ENCODE measurements at regions not wholly inside any gene's neighbourhood (a gene's known extent, or its start where the extent isn't known, plus 50 kb on each side); places are given as distances from the start of the nearest gene placed in this dataset.

DNA sequence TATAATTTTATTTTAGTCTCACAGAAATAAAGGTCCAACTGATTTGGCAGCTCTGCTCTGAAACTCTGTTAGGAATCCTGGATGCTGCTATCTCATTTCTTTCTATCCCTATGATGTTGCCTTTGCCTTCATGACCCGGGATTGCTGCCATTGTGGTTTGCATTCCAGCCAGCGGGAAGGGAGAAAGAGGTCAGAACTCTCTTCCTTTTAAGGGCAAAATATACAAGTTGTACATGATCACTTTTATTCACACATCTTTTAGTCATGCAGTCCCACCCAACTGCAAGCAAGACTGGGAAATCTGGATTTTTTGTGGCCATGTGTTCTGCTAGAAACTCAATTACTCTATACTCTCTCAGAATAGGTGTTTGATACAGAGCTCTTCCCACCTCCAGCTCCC is 263.1 kb upstream of the ZFP64 start:
- DNase-seq (no peak), FAIRE-seq (no peak)
- H3K4me3 ChIP-seq (ENCODE audit: low read depth in 1 of 3, low read length in 3 of 3): no peak overlapping the region
- no peak overlapping the region for H3K27ac ChIP-seq (ENCODE audit: low read depth in 1 of 3, low read length in 2 of 3)
- 74 to 80% (median 74%) methylated on average over 2 of the region's 2 CpGs for WGBS, 3 donors
- no peaks in the 10 kb centered on the region for H3K4me1 ChIP-seq (ENCODE audit: control insufficient read depth in 3 of 3, insufficient read depth in 2 of 3, low read depth in 1 of 3, low read length in 2 of 3)
- no peaks in the 10 kb centered on the region for H3K27me3 ChIP-seq (ENCODE audit: control insufficient read depth in 3 of 3, insufficient read depth in 3 of 3, low read length in 3 of 3)
- H3K36me3 ChIP-seq (ENCODE audit: control insufficient read depth in 3 of 3, insufficient read depth in 2 of 3, low read depth in 1 of 3, low read length in 3 of 3): no peaks in the 10 kb centered on the region
- H3K9me3 ChIP-seq (ENCODE audit: control insufficient read depth in 2 of 2, insufficient read depth in 1 of 2, low read depth in 1 of 2, low read length in 1 of 2): no peaks in the 10 kb centered on the region

DNA sequence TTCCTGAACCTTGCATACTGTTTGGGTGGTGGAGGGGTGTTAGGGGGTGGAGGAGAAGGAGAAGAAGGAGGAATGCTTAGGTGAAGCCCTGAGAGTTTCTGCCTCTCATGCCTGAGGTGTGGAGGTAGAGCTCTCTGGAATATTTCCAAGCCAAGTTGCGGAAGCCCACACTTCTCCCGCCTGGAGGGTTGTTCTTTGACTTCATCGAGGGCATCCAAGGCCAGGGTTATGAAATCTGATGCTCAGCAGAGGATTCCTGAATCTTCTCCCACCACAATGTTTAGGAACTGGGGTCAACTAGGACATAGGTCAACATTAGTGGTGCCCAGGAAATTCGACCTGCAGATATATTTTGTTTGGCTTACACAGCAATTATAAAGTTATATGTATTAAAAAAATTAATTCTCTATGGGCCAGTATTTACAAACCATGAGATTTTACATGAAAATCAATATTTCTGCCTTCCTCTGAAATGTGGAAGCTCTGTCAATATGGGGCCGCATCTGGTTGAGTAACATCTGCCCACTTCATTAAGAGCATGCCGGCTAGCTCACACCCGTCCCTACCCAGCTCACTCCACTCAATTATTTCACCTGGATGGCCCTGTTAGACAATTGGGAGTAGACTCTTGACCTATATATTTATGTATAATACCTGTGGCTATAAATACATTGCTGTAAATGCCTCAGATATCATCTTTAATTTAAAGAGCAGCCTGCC is 257.1 kb upstream of the ZFP64 start:
- no peak for FAIRE-seq
- no peak overlapping the region for H3K4me3 ChIP-seq (ENCODE audit: low read depth in 1 of 3, low read length in 3 of 3)
- H3K36me3 ChIP-seq (ENCODE audit: control insufficient read depth in 3 of 3, insufficient read depth in 2 of 3, low read depth in 1 of 3, low read length in 3 of 3): no peaks in the 10 kb centered on the region
- no peaks in the 10 kb centered on the region for H3K4me1 ChIP-seq (ENCODE audit: control insufficient read depth in 3 of 3, insufficient read depth in 2 of 3, low read depth in 1 of 3, low read length in 2 of 3)
- H3K27me3 ChIP-seq (ENCODE audit: control insufficient read depth in 3 of 3, insufficient read depth in 3 of 3, low read length in 3 of 3): no peaks in the 10 kb centered on the region
- H3K27ac ChIP-seq (ENCODE audit: low read depth in 1 of 3, low read length in 2 of 3): no peak overlapping the region
- H3K9me3 ChIP-seq (ENCODE audit: control insufficient read depth in 2 of 2, insufficient read depth in 1 of 2, low read depth in 1 of 2, low read length in 1 of 2): no peaks in the 10 kb centered on the region
- WGBS, 3 donors: 69 to 79% (median 69%) methylated on average over 7 of the region's 7 CpGs
- no peak for DNase-seq

DNA sequence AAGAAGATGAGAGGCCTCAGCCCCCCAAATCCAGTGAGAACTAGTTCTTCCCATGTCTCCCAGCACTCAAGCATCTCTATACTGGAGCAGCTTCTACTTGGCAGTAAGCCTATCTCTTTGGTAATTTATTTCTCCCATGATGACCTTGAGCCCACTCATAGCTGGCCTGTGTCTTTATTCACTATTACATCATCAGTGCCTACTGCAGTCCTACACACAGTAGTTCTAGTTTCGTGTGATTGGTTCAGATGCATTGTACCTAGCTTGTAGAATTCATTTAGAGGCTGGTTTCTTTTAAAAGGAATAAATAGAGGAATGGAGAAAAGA is 255.6 kb upstream of the ZFP64 start:
- Histone ChIP-seq H3K4me3 (ENCODE audit: low read depth in 1 of 3, low read length in 3 of 3) (no peak overlapping the region), H3K9me3 (ENCODE audit: control insufficient read depth in 2 of 2, insufficient read depth in 1 of 2, low read depth in 1 of 2, low read length in 1 of 2) (no peaks in the 10 kb centered on the region), H3K36me3 (ENCODE audit: control insufficient read depth in 3 of 3, insufficient read depth in 2 of 3, low read depth in 1 of 3, low read length in 3 of 3) (no peaks in the 10 kb centered on the region), H3K27ac (ENCODE audit: low read depth in 1 of 3, low read length in 2 of 3) (no peak overlapping the region), H3K4me1 (ENCODE audit: control insufficient read depth in 3 of 3, insufficient read depth in 2 of 3, low read depth in 1 of 3, low read length in 2 of 3) (no peaks in the 10 kb centered on the region), H3K27me3 (ENCODE audit: control insufficient read depth in 3 of 3, insufficient read depth in 3 of 3, low read length in 3 of 3) (no peaks in the 10 kb centered on the region)
- FAIRE-seq (no peak), DNase-seq (no peak)
- 48 to 83% (median 79%) methylated on average over 1 of the region's 1 CpG for WGBS, 3 donors

DNA sequence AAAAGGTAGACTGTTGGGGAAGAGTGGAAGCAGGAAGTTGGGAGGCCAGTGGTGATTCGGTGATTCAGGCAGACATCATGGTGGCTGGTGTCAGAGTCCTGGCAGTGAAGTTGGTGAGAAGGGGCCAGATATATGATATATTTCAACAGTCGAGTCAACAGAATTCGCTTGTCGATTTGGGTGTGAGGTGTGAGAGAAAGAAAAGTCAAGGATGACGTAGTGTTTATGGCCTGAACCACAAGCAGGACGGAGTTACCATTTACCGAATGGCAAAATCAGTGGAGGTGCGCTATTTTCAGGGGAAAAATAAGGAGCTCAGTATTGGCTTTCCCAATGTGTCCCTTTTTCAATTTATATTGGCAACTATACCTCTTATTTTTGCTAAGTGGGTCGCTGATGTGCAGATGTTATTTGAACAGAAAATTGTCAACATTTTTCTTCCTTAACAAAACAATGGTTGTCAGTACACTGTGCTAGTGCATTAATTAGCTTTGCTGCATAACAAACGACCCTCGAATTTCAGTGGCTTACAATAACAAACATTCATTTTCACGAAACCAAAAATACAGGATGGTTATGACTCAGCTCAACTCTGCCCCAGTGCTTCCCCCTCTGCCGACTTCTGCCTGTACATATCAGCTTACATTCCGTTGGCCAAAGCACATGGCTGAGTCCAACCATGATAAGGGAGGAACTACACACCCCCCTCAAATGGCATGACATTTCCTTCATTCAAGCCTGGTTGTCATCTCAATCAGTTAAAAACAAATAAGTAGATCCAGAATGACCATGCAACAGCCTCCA is 255.0 kb upstream of the ZFP64 start:
- Histone ChIP-seq H3K9me3 (ENCODE audit: control insufficient read depth in 2 of 2, insufficient read depth in 1 of 2, low read depth in 1 of 2, low read length in 1 of 2) (no peaks in the 10 kb centered on the region), H3K4me3 (ENCODE audit: low read depth in 1 of 3, low read length in 3 of 3) (no peak overlapping the region), H3K27me3 (ENCODE audit: control insufficient read depth in 3 of 3, insufficient read depth in 3 of 3, low read length in 3 of 3) (no peaks in the 10 kb centered on the region), H3K27ac (ENCODE audit: low read depth in 1 of 3, low read length in 2 of 3) (no peak overlapping the region), H3K36me3 (ENCODE audit: control insufficient read depth in 3 of 3, insufficient read depth in 2 of 3, low read depth in 1 of 3, low read length in 3 of 3) (no peaks in the 10 kb centered on the region), H3K4me1 (ENCODE audit: control insufficient read depth in 3 of 3, insufficient read depth in 2 of 3, low read depth in 1 of 3, low read length in 2 of 3) (no peaks in the 10 kb centered on the region)
- FAIRE-seq (no peak), DNase-seq (no peak)
- 82 to 84% (median 84%) methylated on average over 14 of the region's 14 CpGs for WGBS, 3 donors

DNA sequence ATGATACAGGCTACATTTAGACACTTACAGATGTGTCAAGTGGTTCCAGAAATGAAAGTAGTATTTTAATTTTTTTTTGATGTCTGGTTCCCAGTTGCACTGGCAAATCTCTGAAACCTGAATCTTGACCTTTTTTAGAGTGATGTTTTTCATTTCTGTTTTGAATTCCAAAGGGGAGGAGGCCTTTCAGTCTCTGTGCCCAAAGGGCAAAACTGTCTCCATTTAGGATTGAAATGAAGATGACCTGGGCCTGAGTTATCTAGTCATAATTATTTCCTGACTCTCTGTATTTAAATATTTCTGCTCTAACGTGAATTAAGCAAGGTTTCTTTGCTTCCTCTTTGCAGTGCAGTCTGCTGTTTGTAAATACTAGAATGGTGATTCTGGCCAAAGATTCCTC is 252.9 kb upstream of the ZFP64 start:
- Histone ChIP-seq H3K4me3 (ENCODE audit: low read depth in 1 of 3, low read length in 3 of 3) (no peak overlapping the region), H3K27ac (ENCODE audit: low read depth in 1 of 3, low read length in 2 of 3) (no peak overlapping the region), H3K9me3 (ENCODE audit: control insufficient read depth in 2 of 2, insufficient read depth in 1 of 2, low read depth in 1 of 2, low read length in 1 of 2) (no peaks in the 10 kb centered on the region), H3K27me3 (ENCODE audit: control insufficient read depth in 3 of 3, insufficient read depth in 3 of 3, low read length in 3 of 3) (no peaks in the 10 kb centered on the region), H3K36me3 (ENCODE audit: control insufficient read depth in 3 of 3, insufficient read depth in 2 of 3, low read depth in 1 of 3, low read length in 3 of 3) (no peaks in the 10 kb centered on the region), H3K4me1 (ENCODE audit: control insufficient read depth in 3 of 3, insufficient read depth in 2 of 3, low read depth in 1 of 3, low read length in 2 of 3) (no peaks in the 10 kb centered on the region)
- WGBS, 3 donors: 40 to 67% (median 45%) methylated on average over 1 of the region's 1 CpG
- DNase-seq (no peak), FAIRE-seq (no peak)

DNA sequence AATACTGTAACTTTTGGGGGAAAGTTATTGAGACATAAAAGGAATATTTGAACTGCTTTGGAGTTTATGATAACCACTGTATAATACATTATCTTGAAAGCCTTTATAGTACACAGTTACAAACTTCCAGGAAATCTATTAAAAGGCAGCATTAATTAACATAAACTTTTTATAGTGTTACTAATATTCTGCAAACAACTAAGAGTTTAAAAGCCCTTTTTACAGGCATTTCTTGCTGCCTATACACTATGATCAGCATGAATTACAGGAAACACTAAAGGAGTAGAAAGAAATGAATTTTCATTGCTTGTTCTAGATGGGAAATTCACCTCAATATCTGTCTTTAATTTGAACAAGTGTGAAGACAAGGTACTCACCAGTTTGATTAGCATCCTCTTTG is 252.3 kb upstream of the ZFP64 start:
- Histone ChIP-seq H3K27ac (ENCODE audit: low read depth in 1 of 3, low read length in 2 of 3) (no peak overlapping the region), H3K4me3 (ENCODE audit: low read depth in 1 of 3, low read length in 3 of 3) (no peak overlapping the region), H3K9me3 (ENCODE audit: control insufficient read depth in 2 of 2, insufficient read depth in 1 of 2, low read depth in 1 of 2, low read length in 1 of 2) (no peaks in the 10 kb centered on the region), H3K4me1 (ENCODE audit: control insufficient read depth in 3 of 3, insufficient read depth in 2 of 3, low read depth in 1 of 3, low read length in 2 of 3) (no peaks in the 10 kb centered on the region), H3K27me3 (ENCODE audit: control insufficient read depth in 3 of 3, insufficient read depth in 3 of 3, low read length in 3 of 3) (no peaks in the 10 kb centered on the region), H3K36me3 (ENCODE audit: control insufficient read depth in 3 of 3, insufficient read depth in 2 of 3, low read depth in 1 of 3, low read length in 3 of 3) (no peaks in the 10 kb centered on the region)
- FAIRE-seq: no peak
- no peak for DNase-seq

DNA sequence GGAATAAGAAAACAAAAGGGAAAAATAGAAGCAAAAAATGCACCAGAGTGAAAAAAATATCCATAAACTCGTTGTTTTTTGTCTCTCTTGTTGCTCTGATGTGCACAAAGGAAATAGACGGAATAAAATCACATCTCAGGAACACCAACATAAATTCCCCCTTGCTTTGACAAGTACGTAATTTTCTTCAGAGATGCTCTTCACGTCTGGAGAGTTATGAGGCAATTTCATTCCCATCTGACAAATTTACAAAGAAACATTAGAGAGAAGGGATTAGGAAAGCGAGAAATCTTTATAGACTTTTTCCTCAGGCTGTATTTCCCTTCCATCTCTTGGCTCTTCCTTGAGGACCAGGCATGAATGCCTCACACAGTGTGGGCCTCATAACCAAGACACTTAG is 250.1 kb upstream of the ZFP64 start:
- Histone ChIP-seq H3K4me1 (ENCODE audit: control insufficient read depth in 3 of 3, insufficient read depth in 2 of 3, low read depth in 1 of 3, low read length in 2 of 3) (no peaks in the 10 kb centered on the region), H3K36me3 (ENCODE audit: control insufficient read depth in 3 of 3, insufficient read depth in 2 of 3, low read depth in 1 of 3, low read length in 3 of 3) (no peaks in the 10 kb centered on the region), H3K27me3 (ENCODE audit: control insufficient read depth in 3 of 3, insufficient read depth in 3 of 3, low read length in 3 of 3) (peaks cover 0 to 2% (median 0%) of the 10 kb centered on the region in 3 donors), H3K4me3 (ENCODE audit: low read depth in 1 of 3, low read length in 3 of 3) (no peak overlapping the region), H3K27ac (ENCODE audit: low read depth in 1 of 3, low read length in 2 of 3) (no peak overlapping the region), H3K9me3 (ENCODE audit: control insufficient read depth in 2 of 2, insufficient read depth in 1 of 2, low read depth in 1 of 2, low read length in 1 of 2) (no peaks in the 10 kb centered on the region)
- DNase-seq (no peak), FAIRE-seq (no peak)
- 67 to 74% (median 74%) methylated on average over 5 of the region's 5 CpGs for WGBS, 3 donors

DNA sequence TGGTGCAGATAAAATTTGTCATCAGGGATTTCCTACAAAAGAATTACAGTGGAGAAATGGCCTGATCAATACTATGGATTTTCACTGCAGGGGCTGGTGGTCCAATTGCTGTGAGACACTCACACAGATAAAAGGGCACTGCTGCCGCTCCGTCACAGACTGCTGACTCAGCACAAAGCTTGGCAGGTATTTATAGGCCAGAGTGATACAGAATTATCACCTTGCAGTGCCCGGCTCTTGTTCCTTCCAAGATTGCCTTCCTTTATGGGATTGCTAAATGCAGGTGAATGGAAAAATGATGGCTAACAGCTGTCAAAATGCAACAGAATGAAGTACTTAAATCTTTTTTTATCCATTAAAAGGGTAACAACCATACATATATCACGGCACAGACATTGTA is 247.8 kb upstream of the ZFP64 start:
- H3K9me3 ChIP-seq (ENCODE audit: control insufficient read depth in 2 of 2, insufficient read depth in 1 of 2, low read depth in 1 of 2, low read length in 1 of 2): no peaks in the 10 kb centered on the region
- no peak overlapping the region for H3K4me3 ChIP-seq (ENCODE audit: low read depth in 1 of 3, low read length in 3 of 3)
- DNase-seq (no peak), FAIRE-seq (no peak)
- H3K27me3 ChIP-seq (ENCODE audit: control insufficient read depth in 3 of 3, insufficient read depth in 3 of 3, low read length in 3 of 3): peaks cover 0 to 2% (median 0%) of the 10 kb centered on the region in 3 donors
- 50 to 64% (median 51%) methylated on average over 4 of the region's 4 CpGs for WGBS, 3 donors
- H3K4me1 ChIP-seq (ENCODE audit: control insufficient read depth in 3 of 3, insufficient read depth in 2 of 3, low read depth in 1 of 3, low read length in 2 of 3): no peaks in the 10 kb centered on the region
- H3K36me3 ChIP-seq (ENCODE audit: control insufficient read depth in 3 of 3, insufficient read depth in 2 of 3, low read depth in 1 of 3, low read length in 3 of 3): no peaks in the 10 kb centered on the region
- H3K27ac ChIP-seq (ENCODE audit: low read depth in 1 of 3, low read length in 2 of 3): no peak overlapping the region
